Sciatic nerve (tissue), 2 donors: ENCODE measurements at regions not wholly inside any gene's neighbourhood (a gene's known extent, or its start where the extent isn't known, plus 50 kb on each side); places are given as distances from the start of the nearest gene placed in this dataset.
"Not testable (repeated sequence)": the region's sequence is repeated elsewhere in the genome, so short reads cannot be mapped to it uniquely, and the experiment has no call there.

Experiments
- ATAC-seq: fragments of 200-7000 bp; cut with Tn5 transposase; one replicate; pipeline ENCODE4 v1.9.1; 2020; ENCODE audit warnings: mild to moderate bottlenecking, moderate library complexity
- DNase-seq: peaks from one replicate; pipeline ENCODE4 v3.0.0-alpha.2; 2020; ENCODE audit warnings: low spot score
- intact Hi-C: fragments of 100-400 bp; cut with DNase I; formaldehyde crosslinking; loops from one replicate; pipeline ENCODE4 v1.14.2; 2022
- donor health status: DM: no; HTN: no; CAD: no.
- donor health status: DM: no; HTN: no; CAD: no.

DNA sequence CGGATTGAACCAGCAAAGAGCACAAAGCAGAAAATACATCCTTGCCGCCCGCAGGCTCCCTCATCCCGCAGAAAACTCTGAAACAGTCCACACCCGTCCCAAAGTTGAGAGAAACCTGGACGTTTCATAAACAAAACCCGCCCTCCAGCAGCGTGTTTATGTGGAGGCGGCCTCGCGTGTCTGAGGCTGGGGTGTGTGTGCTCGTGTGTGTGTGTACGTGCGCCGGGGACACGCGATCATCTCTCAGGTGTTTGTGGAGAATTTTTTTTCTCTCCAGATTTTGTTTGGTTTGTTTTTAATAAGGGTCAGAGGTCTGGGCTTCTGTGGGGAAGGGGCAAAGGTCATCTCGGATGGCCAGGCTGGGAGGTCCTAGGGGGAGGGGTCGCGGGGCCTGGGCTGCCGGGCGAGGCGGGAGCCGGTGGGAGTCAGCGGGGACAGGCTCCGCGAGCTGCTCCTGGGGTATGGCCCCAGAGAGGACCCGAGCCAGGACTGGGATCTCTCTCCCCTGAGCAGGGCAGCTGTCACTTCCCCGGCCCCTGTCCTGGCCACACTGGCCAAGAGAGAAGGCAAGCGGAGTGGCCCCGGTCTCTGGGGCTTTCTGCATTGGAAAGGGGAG, 206.4 kb downstream of the C9orf50 start:
- DNase-seq = peak; percentile 75
- peak; percentile 48 for ATAC-seq

DNA sequence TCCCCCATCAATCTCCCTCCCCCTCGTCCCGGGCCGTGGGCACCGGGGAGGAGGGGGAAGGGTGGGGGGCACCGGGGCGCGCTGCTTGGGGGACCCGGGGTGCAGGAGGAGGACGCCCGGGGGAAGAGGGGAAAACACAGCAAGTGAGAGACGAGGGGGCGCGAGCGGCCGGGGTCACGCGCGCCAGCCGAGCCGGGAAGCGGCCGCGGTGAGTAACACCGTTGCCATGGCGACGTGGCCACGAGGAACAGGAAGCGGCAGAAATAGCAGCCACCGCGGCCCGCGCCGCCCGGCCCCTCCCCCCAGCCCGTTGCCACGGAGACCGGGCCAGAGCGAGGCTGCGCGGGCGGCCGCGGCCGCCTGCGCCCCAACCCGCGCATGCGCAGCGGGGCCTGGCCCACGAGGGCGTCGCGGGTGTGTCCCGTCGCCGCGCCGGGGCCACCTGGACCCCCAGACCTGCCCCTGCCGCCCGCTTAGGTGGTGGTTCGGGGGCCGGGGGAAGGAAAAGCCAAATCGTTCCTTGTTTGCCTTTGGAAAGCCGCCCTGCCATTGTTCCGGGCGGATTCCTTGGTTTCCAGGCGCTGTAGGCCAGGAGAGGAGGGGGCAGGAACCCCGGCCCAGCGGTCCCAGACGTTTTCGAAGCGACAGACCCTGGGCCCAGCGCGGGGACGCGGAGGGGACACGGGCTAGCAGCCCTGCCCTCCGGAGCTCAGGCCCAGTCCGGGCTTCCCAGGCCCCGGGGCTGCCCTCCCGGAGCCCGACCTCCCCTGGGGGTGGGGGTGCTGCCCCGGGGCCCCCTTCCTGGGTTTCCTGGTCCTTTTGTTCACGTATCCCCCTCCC, 207.1 kb downstream of the C9orf50 start:
- intact Hi-C loops = loop anchor here (2.0 to 5.0 kb wide), 2 partner anchors 45 to 236 kb away; partner anchors contain the start of gene IER5L
- ATAC-seq (peak; percentile 91), DNase-seq (peak; percentile 100)

More for the DNA sequence above, 206.4 kb downstream of the C9orf50 start:
- intact Hi-C loops = loop anchor here (2.0 to 5.0 kb wide), 2 partner anchors 44 to 237 kb away; partner anchors contain the start of gene IER5L

- intact Hi-C loops = loop anchor here (5.0 kb wide), 1 partner anchor 236 kb away; the partner anchor contains the start of gene IER5L
- DNase-seq (peak; percentile 80), ATAC-seq (peak; percentile 62)
Observed at GRCh38 chr9:129412814-129413536, 207.9 kb downstream of the C9orf50 start.

DNA sequence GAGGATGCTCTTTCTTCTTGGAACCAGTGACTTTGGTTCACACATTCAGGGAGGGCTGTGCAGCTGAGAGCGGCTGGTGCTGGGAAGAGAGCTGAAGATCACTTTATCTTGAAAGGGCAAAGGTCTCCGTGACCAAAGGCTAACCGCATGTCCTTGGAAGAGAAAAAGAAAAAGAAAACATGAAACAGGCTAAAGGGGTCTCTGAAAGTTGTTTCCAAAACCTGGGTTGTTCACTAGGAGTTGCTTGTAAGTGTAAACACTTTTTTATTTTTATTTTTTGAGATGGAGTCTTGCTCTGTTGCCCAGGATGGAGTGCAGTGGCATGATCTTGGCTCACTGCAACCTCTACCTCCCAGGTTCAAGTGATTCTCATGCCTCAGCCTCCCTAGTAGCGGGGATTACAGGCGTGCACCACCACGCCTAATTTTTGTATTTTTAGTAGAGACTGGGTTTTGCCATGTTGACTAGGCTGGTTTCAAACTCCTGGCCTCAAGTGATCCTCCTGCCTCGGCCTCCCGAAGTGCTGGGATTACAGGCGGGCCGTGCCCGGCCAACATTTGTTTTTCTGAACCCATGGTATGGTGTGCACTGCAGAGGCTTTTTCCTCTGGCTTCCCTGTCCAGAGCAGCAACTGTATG, 208.6 kb downstream of the C9orf50 start:
- ATAC-seq, DNase-seq: not testable (repeated sequence)
- intact Hi-C loops = loop anchor here (5.0 kb wide), 1 partner anchor 235 kb away; the partner anchor contains the start of gene IER5L

- DNase-seq (no peak), ATAC-seq (no peak)
- intact Hi-C loops = loop anchor here (5.0 kb wide), 1 partner anchor 234 kb away; the partner anchor contains the start of gene IER5L
Observed at GRCh38 chr9:129411501-129412175, 209.3 kb downstream of the C9orf50 start.

DNA sequence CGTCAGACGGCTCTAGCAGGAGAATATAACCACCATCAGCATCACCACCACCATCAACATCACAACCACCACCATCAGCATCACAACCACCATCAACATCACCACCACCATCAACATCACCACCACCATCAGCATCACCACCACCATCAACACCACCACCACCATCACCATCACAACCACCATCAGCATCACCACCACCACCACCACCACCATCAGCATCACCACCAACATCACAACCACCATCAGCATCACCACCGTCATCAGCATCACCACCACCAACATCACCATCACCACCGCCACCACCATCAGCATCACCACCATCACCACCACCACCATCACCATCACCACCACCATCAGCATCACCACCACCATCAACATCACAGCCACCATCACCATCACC, 210.7 kb downstream of the C9orf50 start:
- intact Hi-C loops = loop anchor here (5.0 kb wide), 1 partner anchor 233 kb away; the partner anchor contains the start of gene IER5L
- DNase-seq = no peak
- ATAC-seq = no peak

DNA sequence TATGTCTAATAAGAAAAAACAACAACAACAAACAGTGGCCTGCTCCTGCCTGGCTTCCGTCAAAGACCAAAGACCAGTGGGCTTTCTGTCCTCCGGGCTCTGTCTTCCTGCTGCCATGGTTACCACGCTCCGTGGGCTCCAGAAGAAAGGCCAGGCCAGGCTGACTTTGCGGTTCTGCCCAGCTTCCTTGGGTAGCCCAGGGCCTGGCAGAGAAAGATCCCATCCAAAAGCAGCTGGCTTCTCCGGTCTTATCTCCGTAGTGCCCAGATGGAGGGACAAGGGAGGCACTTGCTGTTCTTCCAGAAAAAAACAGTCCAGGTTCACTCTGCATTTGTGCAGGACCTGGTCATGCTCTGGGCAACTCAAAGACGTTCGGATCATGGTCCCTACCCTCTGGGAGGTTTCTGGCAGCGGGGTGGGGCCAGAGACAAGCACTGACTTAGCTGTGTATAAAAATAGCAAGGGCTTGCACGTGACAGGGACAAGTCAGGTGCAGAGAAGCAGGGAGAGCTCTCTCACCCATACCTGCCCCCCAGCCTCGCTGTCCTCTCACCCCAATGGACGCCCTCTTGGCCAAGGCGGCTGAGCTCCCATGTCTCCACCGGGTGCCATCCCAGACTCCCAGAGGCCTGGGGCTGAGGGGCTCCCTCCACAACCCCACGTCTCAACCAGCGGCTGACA, 212.2 kb downstream of the C9orf50 start:
- ATAC-seq = no peak
- intact Hi-C loops = no loop called here

DNA sequence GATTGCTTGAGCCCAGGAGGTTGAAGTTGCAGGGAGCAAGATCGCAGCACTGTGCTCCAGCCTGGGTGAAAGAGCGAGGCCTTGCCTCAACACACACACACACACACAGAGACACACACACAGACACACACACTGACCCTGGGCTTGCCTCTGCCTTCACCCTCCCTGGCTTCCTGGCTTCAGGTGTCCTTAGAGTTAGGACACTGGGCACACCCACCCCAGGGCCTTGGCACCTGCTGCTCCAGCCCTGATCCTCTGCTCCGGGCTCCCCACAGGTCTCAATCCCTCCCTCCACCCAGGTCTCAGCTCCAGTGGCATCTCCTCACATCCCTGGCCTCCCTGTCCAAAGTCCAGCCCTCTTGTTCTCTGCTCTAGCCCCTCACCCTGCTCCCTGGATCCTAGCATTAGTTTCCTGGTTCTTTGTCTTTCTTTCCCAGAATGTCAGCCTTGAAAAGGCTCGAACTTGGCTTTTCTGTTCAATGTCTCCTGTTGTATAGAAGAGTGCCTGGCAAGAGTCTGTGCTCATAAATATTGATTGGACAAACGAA, 212.9 kb downstream of the C9orf50 start:
- intact Hi-C loops = no loop called here
- DNase-seq (no peak), ATAC-seq (no peak)

More for the DNA sequence above, 212.2 kb downstream of the C9orf50 start:
- DNase-seq = no peak

DNA sequence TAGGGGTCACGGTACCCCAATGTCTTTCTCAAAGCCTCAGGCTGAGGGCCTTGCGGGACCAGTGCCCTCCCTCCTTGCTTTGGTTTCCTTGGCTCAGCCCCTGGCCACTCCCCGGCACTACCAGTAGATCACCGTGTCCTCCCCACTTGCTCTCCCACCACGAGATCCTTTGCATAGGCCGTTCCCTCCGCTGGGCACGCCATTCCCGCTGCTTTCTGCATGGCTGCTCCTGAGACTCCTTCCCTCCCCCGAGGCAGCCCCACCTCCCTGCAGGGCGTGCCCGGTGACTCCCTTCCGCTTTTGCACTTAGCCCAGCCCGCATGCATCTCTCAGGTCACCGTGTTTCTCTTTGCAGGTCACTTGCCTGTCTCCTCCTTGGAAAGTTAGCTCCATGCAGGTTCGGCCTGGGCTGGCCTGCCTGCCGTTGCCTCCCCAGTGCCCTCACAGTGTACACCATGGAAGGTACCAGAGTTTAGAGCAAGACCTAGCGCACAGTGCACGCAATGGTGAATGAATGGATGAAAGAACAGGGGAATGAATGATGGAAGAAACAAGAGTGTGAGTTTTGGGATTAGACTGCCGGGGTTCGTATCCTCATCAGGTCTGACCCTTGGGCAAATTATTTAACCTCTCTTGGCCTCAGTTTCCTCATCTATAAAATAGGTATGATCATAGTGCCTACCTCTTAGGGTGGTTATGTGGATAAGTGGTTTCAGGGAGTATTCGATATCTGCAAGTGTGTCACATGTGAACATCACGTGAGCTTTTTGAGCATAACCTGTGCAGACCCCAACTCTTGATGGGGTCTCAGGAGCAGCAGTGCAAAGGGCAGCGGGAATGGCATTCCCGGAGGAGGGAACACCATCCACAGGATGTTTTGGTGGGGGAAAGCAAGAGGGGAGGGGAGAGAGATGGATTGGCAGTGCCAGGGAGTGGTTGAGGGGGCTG, 214.3 kb downstream of the C9orf50 start:
- DNase-seq (no peak), ATAC-seq (no peak)

DNA sequence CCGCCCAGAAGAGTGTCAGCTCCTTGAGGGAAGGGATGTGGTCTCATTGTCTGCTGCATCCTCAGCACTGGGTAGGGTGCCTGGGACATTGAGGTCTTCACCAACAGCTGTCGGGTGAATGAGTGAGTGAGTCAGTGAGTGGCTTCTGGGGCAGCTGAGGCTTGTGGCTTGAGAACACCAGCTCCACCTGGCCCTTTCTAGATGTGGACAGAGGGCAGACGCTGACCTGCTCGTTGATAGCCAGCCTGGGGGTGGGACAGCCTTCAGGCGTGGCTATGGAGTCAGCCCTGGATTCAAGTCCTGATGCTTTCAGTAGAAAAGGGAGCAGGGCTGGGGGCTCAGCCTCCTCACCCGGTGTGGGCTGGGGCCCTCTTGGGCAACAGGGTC, 215.1 kb downstream of the C9orf50 start:
- intact Hi-C loops = no loop called here
- DNase-seq (no peak), ATAC-seq (no peak)

More for the DNA sequence above, 214.3 kb downstream of the C9orf50 start:
- intact Hi-C loops = no loop called here

- ATAC-seq = no peak
- DNase-seq = no peak
- intact Hi-C loops = no loop called here
Observed at GRCh38 chr9:129405089-129405826, 215.6 kb downstream of the C9orf50 start.

- DNase-seq (no peak), ATAC-seq (no peak)
- intact Hi-C loops = no loop called here
Observed at GRCh38 chr9:129404621-129405020, 216.3 kb downstream of the C9orf50 start.

DNA sequence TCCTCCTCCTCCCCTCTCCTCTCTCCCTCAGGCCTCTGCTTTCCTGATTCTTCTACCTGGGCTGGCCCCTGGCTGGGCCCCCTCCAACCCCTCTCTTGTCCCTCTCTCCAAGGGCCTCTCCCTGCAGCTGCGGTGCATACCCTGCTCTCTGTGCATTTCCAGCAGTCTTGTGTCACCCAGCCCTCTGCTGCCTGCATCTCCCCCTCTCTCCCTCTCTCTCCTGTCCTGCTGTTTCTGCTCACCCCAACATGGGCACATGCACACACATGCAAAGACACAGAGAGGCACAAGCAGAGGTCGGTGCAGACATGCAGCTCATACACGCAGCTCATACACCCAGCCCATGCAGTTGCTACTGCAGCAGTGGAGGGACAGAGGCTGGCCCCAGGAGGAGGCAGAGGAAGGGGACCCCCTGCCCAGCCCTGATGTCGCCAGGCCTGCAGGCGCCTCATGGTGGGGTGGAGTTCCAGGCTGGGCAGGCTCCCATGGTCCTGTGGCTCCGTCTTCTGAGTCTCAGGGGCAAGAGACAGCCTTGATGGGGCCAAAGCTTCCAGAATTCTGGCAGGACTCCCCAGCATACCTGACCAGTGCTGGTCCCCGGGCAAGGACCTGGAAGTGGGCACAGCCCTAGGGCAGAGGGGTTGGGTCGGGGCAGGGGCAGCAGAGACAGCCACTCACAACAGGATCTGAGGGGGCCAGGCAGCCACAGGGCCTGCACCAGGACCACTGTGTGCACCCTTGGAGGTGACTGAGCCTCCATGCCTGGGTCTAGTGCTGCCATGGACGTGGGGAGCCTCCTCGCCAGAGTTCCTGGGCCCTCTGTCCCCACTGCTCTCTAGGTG, 216.9 kb downstream of the C9orf50 start:
- ATAC-seq (no peak), DNase-seq (no peak)
- intact Hi-C loops = no loop called here

DNA sequence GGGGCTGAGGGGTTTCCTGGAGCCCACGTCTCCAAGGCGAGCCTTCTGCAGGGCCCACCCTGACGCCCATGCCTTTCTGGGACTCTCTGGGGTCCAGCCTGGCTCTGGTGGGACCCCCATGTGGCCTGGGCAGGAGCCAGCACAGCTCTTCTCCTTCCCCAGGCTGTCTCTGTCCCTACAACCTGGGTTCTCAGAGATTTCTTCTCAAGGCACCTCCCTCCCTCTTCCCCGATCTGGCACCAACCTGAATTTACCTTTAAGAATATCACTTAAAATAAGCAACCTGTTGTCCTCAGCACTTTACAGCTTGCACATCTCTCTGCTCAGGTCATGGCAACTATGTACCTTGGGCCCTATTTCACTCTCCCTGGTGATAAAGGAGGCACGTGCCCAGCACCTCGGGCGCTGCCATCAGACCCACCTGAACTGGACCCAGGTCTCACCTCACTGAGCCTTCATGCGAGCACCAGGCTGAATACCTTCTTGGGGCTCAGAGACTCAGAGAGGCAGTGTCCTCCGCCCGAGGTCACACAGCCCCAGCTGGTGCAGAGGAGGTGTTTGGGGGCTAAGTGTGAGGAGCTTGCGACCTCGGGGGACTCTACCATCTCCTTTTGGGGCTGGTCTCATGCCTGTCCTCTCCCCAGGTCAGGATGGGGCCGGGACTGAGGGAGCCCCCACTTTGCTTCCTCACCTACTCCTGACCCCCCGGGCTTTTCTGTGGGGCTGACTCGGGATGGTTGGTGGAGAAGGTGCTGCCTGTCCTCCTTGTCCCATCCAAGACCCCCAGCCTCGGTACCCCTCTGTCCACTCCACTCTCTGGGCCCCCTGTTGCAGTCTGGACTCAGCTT, 217.7 kb downstream of the C9orf50 start:
- intact Hi-C loops = no loop called here
- DNase-seq (no peak), ATAC-seq (no peak)
